Kidney capillary endothelial cell (primary cell): ENCODE measurements at regions not wholly inside any gene's neighbourhood (a gene's known extent, or its start where the extent isn't known, plus 50 kb on each side); places are given as distances from the start of the nearest gene placed in this dataset.
"Not testable (repeated sequence)": the region's sequence is repeated elsewhere in the genome, so short reads cannot be mapped to it uniquely, and the experiment has no call there.

Experiments used
- DNase-seq: peaks from one replicate; pipeline ENCODE4 v3.0.0-alpha.2; 2018; ENCODE audit warnings: low spot score

GRCh38 chr10:35784751-35785150, 142.7 kb upstream of the FZD8 start:
- DNase-seq = no peak

GRCh38 chr10:35783305-35783838, 141.3 kb upstream of the FZD8 start:
- DNase-seq = peak; percentile 11

- DNase-seq = no peak
Measured at GRCh38 chr10:35781643-35782035, 139.5 kb upstream of the FZD8 start.

- DNase-seq = no peak
Measured at GRCh38 chr10:35780970-35781642, 139.0 kb upstream of the FZD8 start.

- no peak for DNase-seq
Measured at GRCh38 chr10:35778306-35778705, 136.2 kb upstream of the FZD8 start.

- not testable (repeated sequence) for DNase-seq
Measured at GRCh38 chr10:35776557-35776956, 134.5 kb upstream of the FZD8 start.

GRCh38 chr10:35774109-35774508, 132.0 kb upstream of the FZD8 start:
- DNase-seq = no peak

- DNase-seq = no peak
Measured at GRCh38 chr10:35770817-35771355, 128.8 kb upstream of the FZD8 start.

GRCh38 chr10:35769795-35770194, 127.7 kb upstream of the FZD8 start:
- no peak for DNase-seq

- no peak for DNase-seq
Measured at GRCh38 chr10:35768731-35769130, 126.6 kb upstream of the FZD8 start.

GRCh38 chr10:35768011-35768410, 125.9 kb upstream of the FZD8 start:
- no peak for DNase-seq

GRCh38 chr10:35765996-35766395, 123.9 kb upstream of the FZD8 start:
- DNase-seq = no peak

- DNase-seq = peak; percentile 17
Measured at GRCh38 chr10:35765066-35765527, 123.0 kb upstream of the FZD8 start.

- no peak for DNase-seq
Measured at GRCh38 chr10:35762311-35763030, 120.4 kb upstream of the FZD8 start.

GRCh38 chr10:35758076-35758475, 116.0 kb upstream of the FZD8 start:
- no peak for DNase-seq

- no peak for DNase-seq
Measured at GRCh38 chr10:35754519-35754918, 112.4 kb upstream of the FZD8 start.

GRCh38 chr10:35752469-35753461, 110.7 kb upstream of the FZD8 start:
- no peak for DNase-seq

- no peak for DNase-seq
Measured at GRCh38 chr10:35751347-35751746, 109.3 kb upstream of the FZD8 start.

- DNase-seq = no peak
Measured at GRCh38 chr10:35749230-35749629, 107.1 kb upstream of the FZD8 start.

GRCh38 chr10:35745617-35746403, 103.7 kb upstream of the FZD8 start:
- DNase-seq = no peak

- no peak for DNase-seq
Measured at GRCh38 chr10:35743851-35744250, 101.8 kb upstream of the FZD8 start.
